T-helper 1 cell (primary cell): ENCODE measurements at regions not wholly inside any gene's neighbourhood (a gene's known extent, or its start where the extent isn't known, plus 50 kb on each side); places are given as distances from the start of the nearest gene placed in this dataset.
"Not testable (repeated sequence)": the region's sequence is repeated elsewhere in the genome, so short reads cannot be mapped to it uniquely, and the experiment has no call there.

Experiments
- DNase-seq, 5 donors: peaks; one replicate each; pipeline ENCODE4 v3.0.0-alpha.2; 2012 to 2020

DNA sequence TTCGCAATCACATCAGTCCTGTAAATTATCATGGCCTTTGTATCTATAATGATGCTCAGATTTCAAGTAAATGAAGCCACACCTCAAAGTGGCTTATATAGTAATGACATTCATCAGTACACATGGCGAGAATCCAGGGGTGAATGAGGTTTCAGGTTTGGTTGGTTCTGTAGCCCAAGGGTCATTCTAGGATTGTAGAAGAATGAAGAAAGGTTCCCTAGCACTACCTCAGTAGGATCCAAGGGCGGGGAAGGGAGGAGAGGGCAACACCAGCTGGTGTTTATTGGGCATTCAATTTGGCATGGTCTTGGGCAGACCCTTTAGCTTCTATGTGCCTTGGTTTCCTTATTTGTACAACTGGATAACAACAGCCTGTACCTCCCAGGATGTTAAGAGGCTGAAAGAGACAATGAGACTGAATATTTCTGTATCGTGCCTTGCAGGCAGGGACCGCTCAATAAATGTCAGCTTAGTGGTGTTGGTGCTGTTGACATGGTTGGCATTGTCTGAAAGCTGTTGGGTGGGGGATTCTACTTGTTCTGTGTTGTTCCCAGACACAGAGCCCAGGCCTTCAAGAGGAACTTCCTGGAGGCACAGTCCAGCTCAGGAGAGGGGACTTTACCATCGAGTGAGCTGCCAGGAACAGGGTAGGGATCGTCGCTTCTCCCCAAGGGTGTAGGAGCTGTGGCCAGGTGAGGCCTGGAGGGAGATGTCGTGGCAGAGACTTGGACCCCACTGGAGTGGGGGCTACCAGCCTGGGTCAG is 388.2 kb downstream of the PTPRU start:
- DNase-seq: no peak

GRCh38 chr1:29623501-29623900 is 387.2 kb downstream of the PTPRU start:
- no peak for DNase-seq

DNA sequence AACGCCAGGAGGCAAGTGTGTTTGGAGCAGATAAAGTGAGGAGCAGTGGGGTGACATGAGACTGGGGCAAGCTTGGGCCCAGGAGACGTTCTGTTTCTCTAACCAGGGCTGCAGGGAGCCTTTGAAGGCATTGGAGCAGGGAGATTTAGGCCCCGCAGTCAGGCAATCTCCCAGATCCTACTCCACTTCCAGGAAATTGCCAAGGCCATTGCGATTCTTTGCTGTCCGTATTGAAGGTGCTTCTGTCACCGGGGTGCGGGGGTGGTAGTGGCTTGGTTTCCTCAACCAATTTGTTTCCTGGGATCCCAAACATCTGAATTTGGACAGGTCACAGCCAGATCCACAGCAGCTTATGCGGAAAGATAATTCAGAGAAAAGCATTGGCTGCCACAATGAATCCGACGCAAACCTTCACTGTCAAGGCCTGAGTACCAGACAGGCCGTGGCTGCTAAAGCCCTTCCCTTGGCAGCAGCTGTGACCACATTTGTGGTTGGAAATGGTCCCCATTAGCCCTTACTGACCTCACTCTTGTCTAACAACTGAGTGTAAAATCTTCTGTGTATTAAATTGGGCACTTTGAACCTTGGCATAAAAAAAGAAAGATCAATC is 385.6 kb downstream of the PTPRU start:
- no peak for DNase-seq

DNA sequence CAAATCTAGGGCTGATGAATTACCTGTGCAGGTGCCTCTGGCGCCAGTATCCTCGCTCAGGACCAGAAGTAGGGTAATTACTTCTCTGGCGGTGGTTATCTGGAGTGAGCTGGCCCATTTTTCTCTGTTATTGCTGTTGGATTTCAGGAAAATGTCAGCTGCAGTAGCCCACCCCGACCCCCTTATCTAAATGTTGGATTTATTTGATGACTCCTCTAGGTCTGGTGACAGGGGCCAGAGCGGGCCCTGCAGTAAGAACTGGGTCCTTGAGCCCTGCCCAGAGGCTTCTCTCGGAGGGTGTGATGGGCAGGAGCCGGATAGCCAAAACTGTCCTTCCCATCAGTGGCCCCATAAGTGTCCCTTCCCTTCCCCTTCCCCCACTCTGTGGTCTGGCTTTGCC is 384.3 kb downstream of the PTPRU start:
- DNase-seq: no peak

DNA sequence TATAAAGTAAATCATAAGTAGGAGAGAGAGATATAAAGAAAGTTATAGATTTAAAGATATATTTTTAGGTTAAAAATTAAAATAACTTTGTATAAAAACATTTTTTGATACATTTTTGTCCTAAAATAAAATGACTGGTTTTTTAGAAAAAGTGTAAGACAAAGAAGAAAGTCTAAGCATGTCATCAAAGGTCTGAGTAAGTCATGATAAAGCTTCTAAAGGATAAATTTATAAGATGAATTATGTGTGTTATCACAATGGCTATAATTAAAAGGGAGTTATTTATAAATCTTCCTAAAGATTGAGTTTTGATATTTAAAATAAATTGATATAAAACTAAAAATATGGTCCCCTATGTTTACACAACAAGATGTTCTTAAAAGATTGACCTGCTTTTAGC is 370.9 kb downstream of the PTPRU start:
- no peak for DNase-seq

DNA sequence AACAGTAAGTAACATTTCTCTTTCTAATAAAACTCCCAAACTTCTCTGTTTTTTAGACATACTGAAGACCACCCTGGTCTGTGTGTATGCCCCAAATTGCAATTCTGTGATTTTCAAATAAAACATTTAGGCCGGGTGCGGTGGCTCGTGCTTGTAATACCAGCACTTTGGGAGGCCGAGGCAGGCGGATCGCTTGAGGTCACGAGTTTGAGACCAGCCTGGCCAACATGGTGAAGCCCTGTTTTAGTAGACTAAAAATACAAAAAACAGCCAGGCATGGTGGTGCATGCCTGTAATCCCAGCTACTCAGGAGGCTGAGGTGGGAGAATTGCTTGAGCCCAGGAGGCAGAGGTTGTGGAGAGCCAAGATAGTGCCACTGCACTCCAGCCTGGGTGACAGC is 368.5 kb downstream of the PTPRU start:
- not testable (repeated sequence) for DNase-seq

- DNase-seq: no peak
Measured at GRCh38 chr1:29603622-29604021, 367.3 kb downstream of the PTPRU start.

DNA sequence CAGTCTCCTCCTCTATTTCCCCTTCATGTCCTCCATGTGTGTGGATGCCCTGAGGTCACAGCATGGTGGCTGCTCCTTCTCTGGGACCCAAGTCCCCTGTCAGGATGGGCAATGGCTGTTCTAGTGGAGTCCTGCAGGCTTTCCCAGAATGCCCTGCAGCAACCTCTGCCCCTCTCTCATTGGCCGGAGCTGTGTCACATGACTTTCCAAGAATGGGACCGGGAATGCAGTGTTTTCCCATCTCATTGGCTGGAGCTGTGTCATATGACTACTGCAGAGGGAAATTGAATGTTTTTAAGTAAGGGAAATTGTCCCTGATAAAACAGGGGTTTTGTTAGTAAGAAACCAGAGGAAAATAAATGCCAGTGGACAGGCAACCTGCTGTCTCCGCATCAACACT is 365.9 kb downstream of the PTPRU start:
- no peak for DNase-seq

GRCh38 chr1:29601021-29601420 is 364.7 kb downstream of the PTPRU start:
- DNase-seq: no peak

DNA sequence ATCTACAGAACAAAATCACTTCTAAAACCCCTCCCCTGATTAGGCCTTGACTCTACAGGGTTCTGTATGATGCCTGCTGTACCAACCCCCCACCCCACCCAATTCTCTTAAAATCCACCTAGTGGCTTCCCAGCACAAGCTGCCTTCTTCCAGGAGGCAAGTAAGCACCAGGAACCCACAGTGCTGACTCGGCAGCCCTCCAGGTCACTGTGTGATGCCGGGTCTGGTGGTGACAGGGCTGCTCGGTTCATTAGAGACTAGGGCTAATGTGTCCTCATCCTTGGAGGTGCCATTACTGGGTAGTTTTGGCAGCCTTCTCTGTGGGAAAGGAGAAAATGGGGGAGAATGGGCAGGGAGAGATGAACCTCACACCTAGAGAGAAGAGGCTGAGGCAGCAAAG is 363.5 kb downstream of the PTPRU start:
- DNase-seq: no peak

DNA sequence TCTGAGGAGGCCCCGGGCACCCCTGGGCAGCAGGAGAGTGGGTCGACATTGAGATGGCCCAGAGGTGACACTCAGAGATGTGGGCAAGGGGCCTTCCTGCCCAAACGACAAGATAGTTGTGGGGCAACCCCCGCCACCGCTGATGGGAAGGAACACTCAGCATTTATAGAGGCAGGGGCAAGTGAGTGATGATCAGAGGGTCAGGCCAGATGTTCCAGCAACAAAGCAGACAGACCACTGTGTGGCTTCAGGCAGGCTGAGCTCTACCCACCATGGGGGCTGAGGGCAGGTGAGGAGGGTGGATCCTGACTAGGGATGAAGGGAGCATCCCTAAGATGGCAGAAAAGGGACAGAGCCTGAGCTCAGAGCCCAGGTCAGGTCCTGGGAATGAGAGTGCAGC is 362.7 kb downstream of the PTPRU start:
- DNase-seq: no peak

GRCh38 chr1:29597861-29598260 is 361.5 kb downstream of the PTPRU start:
- DNase-seq: no peak

- no peak for DNase-seq
Measured at GRCh38 chr1:29593601-29594382, 357.5 kb downstream of the PTPRU start.

DNA sequence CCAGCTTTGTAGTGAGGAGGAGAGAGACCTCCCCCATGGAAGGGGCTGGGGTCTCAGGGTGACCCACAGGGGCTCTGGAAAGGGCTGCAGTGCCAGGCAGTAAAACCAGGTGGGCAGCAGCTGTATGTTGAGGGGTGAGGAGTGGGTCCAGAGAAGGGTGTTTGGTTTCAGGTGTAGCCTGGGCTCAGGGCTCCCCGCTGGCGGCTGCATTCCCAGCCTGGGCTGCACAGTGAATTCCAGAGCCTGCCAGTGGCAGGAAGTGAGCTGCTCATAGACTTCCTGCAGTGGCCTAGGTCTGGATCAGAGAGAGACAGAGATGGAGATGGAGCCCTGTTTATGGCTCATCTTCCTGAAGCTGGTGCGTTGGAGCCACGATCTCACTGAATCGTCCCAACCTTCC is 356.4 kb downstream of the PTPRU start:
- DNase-seq: no peak

- no peak for DNase-seq
Measured at GRCh38 chr1:29592261-29592615, 355.9 kb downstream of the PTPRU start.

- DNase-seq: no peak
Measured at GRCh38 chr1:29591601-29592260, 355.4 kb downstream of the PTPRU start.

DNA sequence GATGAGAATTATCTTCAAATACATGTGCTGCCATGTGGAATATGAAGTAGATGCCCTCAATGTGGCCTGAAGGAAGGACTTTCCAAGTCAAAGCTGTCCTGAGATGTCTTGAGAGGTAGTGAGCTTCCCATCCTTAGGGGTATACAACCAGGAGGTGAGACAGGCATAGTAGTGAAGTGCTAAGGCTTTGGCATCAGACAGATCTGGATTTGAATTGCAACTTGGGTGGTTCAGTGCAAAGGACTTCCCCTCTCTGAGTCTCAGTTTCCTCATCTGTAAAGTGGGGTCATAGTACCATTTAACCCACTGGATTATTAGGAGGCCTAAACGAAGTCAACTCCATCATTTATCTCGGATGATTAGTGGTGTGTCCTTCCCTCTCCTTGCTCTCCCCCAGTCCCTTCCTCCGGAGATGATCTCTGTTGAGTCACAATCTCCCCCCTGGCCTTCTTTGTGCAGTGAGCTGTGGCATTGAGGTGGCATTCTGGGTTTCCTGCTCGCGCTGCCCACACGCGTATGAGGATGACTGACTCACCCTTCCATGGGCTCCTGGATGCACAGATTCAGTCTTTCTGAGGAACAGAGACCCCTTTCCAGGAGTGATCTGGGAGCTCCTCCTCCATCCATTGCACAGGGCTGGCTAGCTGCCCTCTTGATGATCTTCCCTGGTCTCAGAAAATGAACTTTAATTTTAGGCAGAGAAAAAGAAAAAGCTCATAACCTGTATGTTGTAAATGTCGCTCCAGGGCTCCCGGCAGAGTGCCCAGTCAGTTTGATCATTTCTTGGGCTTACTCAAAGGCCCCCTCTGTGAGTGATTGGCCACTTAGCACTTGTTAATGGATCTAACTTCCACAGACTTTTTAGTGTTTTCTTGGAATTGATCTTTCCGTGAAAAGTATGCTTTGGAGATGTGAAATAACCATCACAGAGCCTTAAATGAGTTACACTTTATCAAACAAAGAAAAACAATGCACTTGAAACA is 354.6 kb downstream of the PTPRU start:
- no peak for DNase-seq

GRCh38 chr1:29589716-29590115 is 353.4 kb downstream of the PTPRU start:
- not testable (repeated sequence) for DNase-seq

DNA sequence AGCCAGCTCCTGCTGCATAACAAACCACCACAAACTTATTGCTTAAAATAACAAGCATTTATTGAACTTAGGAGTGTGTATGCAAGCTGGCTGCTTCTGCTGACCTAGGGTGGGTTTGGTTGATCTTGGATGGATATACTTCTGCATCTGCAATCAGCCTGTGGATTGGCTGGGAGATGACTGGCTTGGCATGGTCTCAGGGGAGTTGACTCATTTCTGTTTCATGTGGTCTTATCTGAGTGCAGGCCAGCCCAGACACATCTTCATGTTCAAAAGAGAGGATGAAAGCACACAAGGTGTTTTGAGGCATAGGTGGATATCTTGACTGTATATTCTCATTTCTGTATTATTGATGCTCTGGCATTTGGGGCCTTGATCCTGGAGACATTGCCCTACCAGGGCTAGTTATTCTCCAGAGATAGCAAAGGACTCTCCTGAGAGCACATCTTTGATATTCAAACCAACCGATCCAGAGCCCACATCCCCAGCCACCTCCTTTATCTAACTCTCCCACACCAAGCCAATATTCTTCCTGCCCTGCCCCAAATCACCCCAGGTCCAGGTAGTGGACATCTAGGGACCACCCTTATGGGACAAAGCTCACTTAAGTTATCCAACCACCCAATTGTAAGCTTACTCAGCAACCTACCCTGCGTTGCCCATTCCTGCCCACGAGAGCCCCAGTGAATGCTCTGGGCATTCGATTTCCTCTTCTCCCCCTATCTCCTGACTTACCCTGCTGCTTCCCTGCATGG is 350.8 kb downstream of the PTPRU start:
- DNase-seq: no peak

DNA sequence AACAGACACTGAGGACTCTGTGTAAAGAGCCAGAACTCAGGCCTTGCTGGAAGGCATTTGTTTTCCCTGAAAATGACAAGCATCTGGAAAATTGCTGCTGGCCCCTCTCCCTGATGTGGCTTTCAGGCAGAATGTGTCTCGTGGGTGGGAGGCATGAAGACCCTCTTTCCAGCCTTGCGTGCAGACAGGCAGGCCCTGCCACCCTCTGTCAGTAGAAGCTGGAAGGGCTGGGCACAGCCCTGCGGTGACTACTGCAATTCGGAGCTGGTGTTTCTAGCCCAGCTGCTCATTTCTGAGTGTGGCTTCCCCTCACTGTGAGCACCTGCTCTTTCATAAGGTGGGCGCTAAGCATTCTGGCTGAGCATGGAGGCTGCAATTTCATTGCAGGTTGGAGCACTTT is 349.9 kb downstream of the PTPRU start:
- no peak for DNase-seq

DNA sequence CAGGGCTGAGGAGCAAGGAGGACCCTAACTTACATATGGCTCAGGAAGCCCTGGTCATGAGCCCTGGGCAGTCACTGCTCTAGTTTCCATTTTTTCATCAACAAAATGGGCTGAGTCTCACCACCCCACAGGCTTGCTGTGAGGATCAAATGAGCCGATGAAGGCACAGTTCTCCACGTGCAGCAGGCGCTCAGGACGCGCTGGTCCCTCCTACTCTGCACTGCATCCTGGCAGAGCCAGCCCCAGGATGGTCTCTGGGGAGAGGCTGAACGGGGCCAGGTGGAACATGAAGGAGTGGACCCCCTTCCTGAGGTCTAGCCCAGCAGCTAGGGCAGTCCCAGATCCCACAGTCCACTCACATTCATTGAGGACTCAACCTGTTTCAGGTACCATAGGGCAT is 349.3 kb downstream of the PTPRU start:
- DNase-seq: no peak
